HepG2 (cell line): ENCODE measurements at regions not wholly inside any gene's neighbourhood (a gene's known extent, or its start where the extent isn't known, plus 50 kb on each side); places are given as distances from the start of the nearest gene placed in this dataset.

Experiments
- ATAC-seq: fragments of 200-7000 bp; cut with Tn5 transposase; 3 replicates; pipeline ENCODE4 v1.9.1; 2020; ENCODE audit warnings: mild to moderate bottlenecking, moderate library complexity
- BruUV-seq: library from RNA; stranded (reverse); fragments of 400-500 nt; replicated peaks from 2 replicates; lab custom pipeline; 2021; lab: Mats Ljungman, UMichigan
- CTCF ChIA-PET: fragments of 300-600 bp; formaldehyde crosslinking; extraction: SDS; loops from one replicate; lab custom pipeline; 2021; ENCODE audit warnings: low total read pairs, inconsistent platforms, low intra/inter-chr PET ratio; lab: Yijun Ruan, JAX
- POLR2A ChIA-PET: fragments of 350-600 bp; sonication (Branson Sonifier 250); formaldehyde crosslinking; loops from one replicate; lab custom pipeline; 2020; ENCODE audit warnings: antibody characterized with exemption, inconsistent platforms; lab: Yijun Ruan, JAX
- DNase-seq: peaks from one replicate; pipeline ENCODE4 v3.0.0-alpha.2; 2015; ENCODE audit warnings: low spot score
- FAIRE-seq: peaks from 3 replicates; lab custom pipeline; 2011; peaks lifted over from hg19 to GRCh38; lab: Jason Lieb, UNC
- H2AFZ ChIP-seq: one replicate; pipeline ENCODE4 v1.6.1; 2011; ENCODE audit warnings: low read length, inconsistent platforms
- H3K27ac ChIP-seq: fragments of 300-600 bp; 3 replicates; pipeline ENCODE4 v1.8.0; 2011; ENCODE audit warnings: mixed run types, mild to moderate bottlenecking, mixed read lengths, low read length, inconsistent platforms; ENCODE audit not compliant: insufficient read depth; ENCODE audit errors: extremely low read length
- H3K27me3 ChIP-seq, 2 experiments: fragments of 200-600 bp in 1 of 2; 2 replicates in 1 of 2; 3 replicates in 1 of 2; pipeline versions ENCODE4 v1.6.0 to v1.8.0; 2011; ENCODE audit warnings: low read length in 2 of 2, mild to moderate bottlenecking in 2 of 2, moderate library complexity in 2 of 2, inconsistent platforms in 1 of 2; ENCODE audit not compliant: insufficient read depth in 2 of 2, control insufficient read depth in 1 of 2
- H3K36me3 ChIP-seq, 2 experiments: fragments of 200-600 bp in 1 of 2; replicated peaks in 1 of 2; 2 replicates in 1 of 2; 3 replicates in 1 of 2; pipeline versions ENCODE4 v1.5.1 to v1.8.0; 2011; ENCODE audit warnings: low read length in 2 of 2, inconsistent platforms in 1 of 2; ENCODE audit not compliant: insufficient read depth in 2 of 2, control insufficient read depth in 1 of 2
- H3K4me1 ChIP-seq: 2 replicates; pipeline ENCODE4 v1.5.1; 2012; ENCODE audit warnings: low read length, inconsistent platforms; ENCODE audit not compliant: insufficient read depth
- H3K4me2 ChIP-seq: 2 replicates; pipeline ENCODE4 v1.6.0; 2011; ENCODE audit warnings: low read depth, low read length, inconsistent platforms
- H3K4me3 ChIP-seq, 3 experiments: fragments of 200-600 bp in 1 of 3; sonication (generic), shearing (Covaris generic) in 1 of 3; replicated peaks in 1 of 3; 2 replicates each; pipeline ENCODE4 v1.5.1; 2011 to 2016; ENCODE audit warnings: low read length in 3 of 3, inconsistent platforms in 2 of 3, low read depth in 2 of 3, mild to moderate bottlenecking in 2 of 3, control low read depth in 1 of 3, mixed read lengths in 1 of 3; ENCODE audit not compliant: insufficient read depth in 1 of 3
- H3K79me2 ChIP-seq: one replicate; pipeline ENCODE4 v1.6.1; 2011; ENCODE audit warnings: low read length, inconsistent platforms; ENCODE audit not compliant: insufficient read depth
- H3K9ac ChIP-seq: 2 replicates; pipeline ENCODE4 v1.6.0; 2011; ENCODE audit warnings: mild to moderate bottlenecking, low read depth, low read length, inconsistent platforms; ENCODE audit not compliant: insufficient read depth
- H3K9me3 ChIP-seq: 2 replicates; pipeline ENCODE4 v1.5.1; 2012; ENCODE audit warnings: mild to moderate bottlenecking, low read length
- H4K20me1 ChIP-seq: 2 replicates; pipeline ENCODE4 v1.6.0; 2011; ENCODE audit warnings: inconsistent platforms, mild to moderate bottlenecking, low read length, moderate library complexity; ENCODE audit not compliant: insufficient read depth
- ARID2 ChIP-seq: sonication (generic); formaldehyde crosslinking; IDR thresholded peaks from 2 replicates; pipeline ENCODE4 v1.8.1; 2022; ENCODE audit warnings: mild to moderate bottlenecking, missing genetic modification reagents, borderline replicate concordance
- MIER2 ChIP-seq: IDR thresholded peaks from 2 replicates; pipeline ENCODE4 v1.6.1; 2016; ENCODE audit warnings: missing biosample characterization, missing genetic modification reagents
- MYNN ChIP-seq: sonication (generic); formaldehyde crosslinking; IDR thresholded peaks from 2 replicates; pipeline ENCODE4 v1.4.0; 2020; ENCODE audit warnings: mild to moderate bottlenecking, low read depth, missing genetic modification reagents
- POLR2AphosphoS2 ChIP-seq: IDR thresholded peaks from 2 replicates; pipeline ENCODE4 v1.6.1; 2011; ENCODE audit warnings: low read depth, low read length, improper control_type of control experiment
- SNAPC4 ChIP-seq: sonication (generic); formaldehyde crosslinking; IDR thresholded peaks from 2 replicates; pipeline ENCODE4 v1.4.0; 2020; ENCODE audit warnings: mild to moderate bottlenecking, missing genetic modification reagents
- ZNF614 ChIP-seq: IDR thresholded peaks from 2 replicates; pipeline ENCODE4 v1.6.1; 2018; ENCODE audit warnings: missing biosample characterization, missing genetic modification reagents, inconsistent platforms, borderline replicate concordance
- ZNF7 ChIP-seq: IDR thresholded peaks from 2 replicates; pipeline ENCODE4 v1.6.1; 2016; ENCODE audit warnings: missing biosample characterization, missing genetic modification reagents
- WGBS: methylation state at CpG from one replicate; pipeline ENCODE4 v1.1.6; 2017; ENCODE audit warnings: low lambda C conversion rate; 5-methylcytosine and 5-hydroxymethylcytosine counted together
- in situ Hi-C: cut with HindIII; loops from 2 replicates; pipeline ENCODE4 v1.10.0; 2017; ENCODE audit warnings: low pct_unique_long_range_greater_than_20kb; ENCODE audit not compliant: extremely low pct_ligation_motif_present
- intact Hi-C: fragments of 100-400 bp; cut with micrococcal nuclease; formaldehyde crosslinking; loops from one replicate; pipeline ENCODE4 v1.10.0; 2022; ENCODE audit not compliant: unreplicated experiment
- TF ChIP-seq, protein P1 (sequence below): sonication (generic); formaldehyde crosslinking; IDR thresholded peaks from 2 replicates; pipeline ENCODE4 v1.4.0; 2020; ENCODE audit warnings: mild to moderate bottlenecking, missing genetic modification reagents

DNA sequence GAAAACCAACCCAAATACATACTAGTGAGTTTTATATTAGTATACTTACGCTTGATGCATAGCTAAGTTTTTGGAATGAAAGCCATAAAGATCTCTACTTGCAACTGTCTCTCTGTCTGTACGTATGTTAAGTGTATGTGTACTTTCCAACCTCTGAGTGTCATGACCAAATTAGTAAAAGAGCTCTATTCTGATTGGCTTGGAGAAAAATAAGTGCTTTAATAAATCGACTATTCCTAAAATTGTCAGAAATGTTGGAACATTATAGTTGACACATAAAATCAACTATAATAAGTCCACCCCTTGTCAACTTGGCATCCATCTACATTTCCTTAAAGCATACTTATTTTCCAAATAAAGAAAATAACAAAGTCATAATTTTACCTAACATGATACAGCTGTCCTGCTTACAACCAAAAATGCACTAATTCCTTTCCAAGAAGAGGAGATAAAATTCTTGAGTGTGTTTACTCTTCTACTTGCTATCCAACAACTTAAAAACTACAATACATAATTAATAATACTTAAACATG lies 507.4 kb upstream of the ATP2B1 start:
- intact Hi-C loops (no loop called here), in situ Hi-C loops (no loop called here)
- Histone ChIP-seq H3K9ac (no peak overlapping the region), H3K79me2 (no peaks in the 10 kb centered on the region), H4K20me1 (no peaks in the 10 kb centered on the region), H3K4me1 (no peaks in the 10 kb centered on the region), H3K4me3 (no peak overlapping the region), H2AFZ (no peak overlapping the region), H3K27ac (no peak overlapping the region), H3K27me3 (no peaks in the 10 kb centered on the region), H3K36me3 (no peaks in the 10 kb centered on the region), H3K4me2 (no peak overlapping the region), H3K9me3 (peaks cover 34% of the 10 kb centered on the region)
- no TSS peak for BruUV-seq
- FAIRE-seq = no peak
- WGBS = 8% methylated on average over 3 of the region's 3 CpGs
- no peak for DNase-seq
- POLR2A ChIA-PET = no interaction called here
- ATAC-seq = no peak
- CTCF ChIA-PET = no interaction called here
- TF ChIP-seq SNAPC4 (CRISPR knock-in tag) (no peak), ZNF614 (CRISPR knock-in tag) (no peak), ZNF7 (CRISPR knock-in tag) (no peak), ARID2 (CRISPR knock-in tag) (no peak), POLR2AphosphoS2 (no peak), MYNN (CRISPR knock-in tag) (no peak), MIER2 (no peak)
- TF ChIP-seq, protein P1, sequence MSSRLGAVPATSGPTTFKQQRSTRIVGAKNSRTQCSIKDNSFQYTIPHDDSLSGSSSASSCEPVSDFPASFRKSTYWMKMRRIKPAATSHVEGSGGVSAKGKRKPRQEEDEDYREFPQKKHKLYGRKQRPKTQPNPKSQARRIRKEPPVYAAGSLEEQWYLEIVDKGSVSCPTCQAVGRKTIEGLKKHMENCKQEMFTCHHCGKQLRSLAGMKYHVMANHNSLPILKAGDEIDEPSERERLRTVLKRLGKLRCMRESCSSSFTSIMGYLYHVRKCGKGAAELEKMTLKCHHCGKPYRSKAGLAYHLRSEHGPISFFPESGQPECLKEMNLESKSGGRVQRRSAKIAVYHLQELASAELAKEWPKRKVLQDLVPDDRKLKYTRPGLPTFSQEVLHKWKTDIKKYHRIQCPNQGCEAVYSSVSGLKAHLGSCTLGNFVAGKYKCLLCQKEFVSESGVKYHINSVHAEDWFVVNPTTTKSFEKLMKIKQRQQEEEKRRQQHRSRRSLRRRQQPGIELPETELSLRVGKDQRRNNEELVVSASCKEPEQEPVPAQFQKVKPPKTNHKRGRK (CRISPR knock-in tag) = no peak
